Activated CD4-positive, alpha-beta T cell treated with anti-CD3 and anti-CD28 coated beads, Interleukin-2, Interleukin-4, amounts not matched to agents 100 ng/mL and 50 ng/mL, durations not matched to agents 16 hours and 8 hours (primary cell): ENCODE measurements at regions not wholly inside any gene's neighbourhood (a gene's known extent, or its start where the extent isn't known, plus 50 kb on each side); places are given as distances from the start of the nearest gene placed in this dataset.
"Not testable (repeated sequence)": the region's sequence is repeated elsewhere in the genome, so short reads cannot be mapped to it uniquely, and the experiment has no call there.

ENCODE experiments used
- DNase-seq: peaks from one replicate; pipeline ENCODE4 v3.0.0-alpha.2; 2020; ENCODE audit warnings: low spot score

- DNase-seq, result no peak
Measured at GRCh38 chr15:92705764-92706163, 50.2 kb upstream of the FAM174B start.

GRCh38 chr15:92706201-92706600 lies 50.6 kb upstream of the FAM174B start:
- no peak for DNase-seq

- no peak for DNase-seq
Measured at GRCh38 chr15:92707880-92708551, 52.4 kb upstream of the FAM174B start.

- DNase-seq, result no peak
Measured at GRCh38 chr15:92708635-92709034, 53.1 kb upstream of the FAM174B start.

GRCh38 chr15:92709110-92709790 lies 53.7 kb upstream of the FAM174B start:
- no peak for DNase-seq

GRCh38 chr15:92711457-92711831 lies 55.9 kb upstream of the FAM174B start:
- DNase-seq, result no peak

- no peak for DNase-seq
Measured at GRCh38 chr15:92714077-92714476, 58.5 kb upstream of the FAM174B start.

- DNase-seq, result peak; percentile 73
Measured at GRCh38 chr15:92714477-92715401, 59.2 kb upstream of the FAM174B start.

GRCh38 chr15:92715758-92716157 lies 60.2 kb upstream of the FAM174B start:
- no peak for DNase-seq

GRCh38 chr15:92719021-92719420 lies 63.4 kb upstream of the FAM174B start:
- no peak for DNase-seq

- no peak for DNase-seq
Measured at GRCh38 chr15:92724144-92724543, 68.6 kb upstream of the FAM174B start.

- no peak for DNase-seq
Measured at GRCh38 chr15:92725171-92725570, 69.6 kb upstream of the FAM174B start.

- DNase-seq, result no peak
Measured at GRCh38 chr15:92728266-92728665, 72.7 kb upstream of the FAM174B start.

GRCh38 chr15:92733090-92733933 lies 77.7 kb upstream of the FAM174B start:
- DNase-seq, result no peak

- no peak for DNase-seq
Measured at GRCh38 chr15:92733934-92734521, 78.5 kb upstream of the FAM174B start.

GRCh38 chr15:92739246-92739645 lies 83.7 kb upstream of the FAM174B start:
- not testable (repeated sequence) for DNase-seq

- DNase-seq, result no peak
Measured at GRCh38 chr15:92745845-92746271, 90.3 kb upstream of the FAM174B start.

- DNase-seq, result no peak
Measured at GRCh38 chr15:92747047-92747446, 91.5 kb upstream of the FAM174B start.

GRCh38 chr15:92749216-92749615 lies 93.6 kb upstream of the FAM174B start:
- DNase-seq, result no peak

GRCh38 chr15:92749946-92750345 lies 94.4 kb upstream of the FAM174B start:
- DNase-seq, result no peak

- DNase-seq, result no peak
Measured at GRCh38 chr15:92751528-92751927, 96.0 kb upstream of the FAM174B start.
